ENCODE measurements at regions not wholly inside any gene's neighbourhood (a gene's known extent, or its start where the extent isn't known, plus 50 kb on each side); places are given as distances from the start of the nearest gene placed in this dataset.

- TF ChIP-seq EZH2phosphoT487 (IDR thresholded peaks at IDR 0.05; ENCODE audit: insufficient read depth, low read depth) (no peak), EZH2 (IDR thresholded peaks at IDR 0.05; ENCODE audit: insufficient read depth, poor library complexity, severe bottlenecking) (no peak)
Measured at GRCh38 chr19:7417671-7418324, 69.1 kb downstream of the ARHGEF18 start.

Measured in GM23248 (cell line).